ENCODE measurements at regions not wholly inside any gene's neighbourhood (a gene's known extent, or its start where the extent isn't known, plus 50 kb on each side); places are given as distances from the start of the nearest gene placed in this dataset.

DNA sequence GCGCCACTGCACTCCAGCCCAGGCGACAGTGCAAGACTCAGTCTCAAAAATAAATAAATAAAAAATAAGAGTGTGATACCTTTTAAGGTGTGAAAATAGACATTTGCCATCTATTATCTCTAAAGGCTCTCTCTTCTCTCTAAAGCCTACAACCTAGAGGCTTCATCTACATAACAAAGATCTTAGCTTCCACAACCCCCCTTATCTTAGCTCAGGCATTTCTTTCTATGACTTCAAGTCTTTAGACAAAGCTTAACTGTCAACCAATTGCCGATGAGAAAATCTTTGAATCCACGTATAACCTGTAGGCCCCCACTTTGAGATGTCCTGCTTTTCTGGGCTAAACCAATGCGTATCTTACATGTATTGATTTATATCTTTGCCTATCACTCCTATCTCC, 64.9 kb upstream of the ADAMTS19 start:
- TF ChIP-seq POLR2A (IDR thresholded peaks at IDR 0.05; ENCODE audit: borderline replicate concordance, extremely low read depth, insufficient read depth, insufficient read length) (no peak), ZNF274 (IDR thresholded peaks at IDR 0.05; ENCODE audit: low read depth, low read length) (no peak), SIN3A (IDR thresholded peaks at IDR 0.05; ENCODE audit: low read depth) (no peak), ELF1 (IDR thresholded peaks at IDR 0.05; ENCODE audit: borderline replicate concordance, low read depth) (no peak), RAD21 (IDR thresholded peaks at IDR 0.05; ENCODE audit: low read depth) (no peak), TCF7L2 (IDR thresholded peaks at IDR 0.05; ENCODE audit: borderline replicate concordance, extremely low read depth, insufficient read depth, insufficient read length) (no peak), EZH2 (IDR thresholded peaks at IDR 0.05) (no peak)
- TF ChIP-seq, protein P1, sequence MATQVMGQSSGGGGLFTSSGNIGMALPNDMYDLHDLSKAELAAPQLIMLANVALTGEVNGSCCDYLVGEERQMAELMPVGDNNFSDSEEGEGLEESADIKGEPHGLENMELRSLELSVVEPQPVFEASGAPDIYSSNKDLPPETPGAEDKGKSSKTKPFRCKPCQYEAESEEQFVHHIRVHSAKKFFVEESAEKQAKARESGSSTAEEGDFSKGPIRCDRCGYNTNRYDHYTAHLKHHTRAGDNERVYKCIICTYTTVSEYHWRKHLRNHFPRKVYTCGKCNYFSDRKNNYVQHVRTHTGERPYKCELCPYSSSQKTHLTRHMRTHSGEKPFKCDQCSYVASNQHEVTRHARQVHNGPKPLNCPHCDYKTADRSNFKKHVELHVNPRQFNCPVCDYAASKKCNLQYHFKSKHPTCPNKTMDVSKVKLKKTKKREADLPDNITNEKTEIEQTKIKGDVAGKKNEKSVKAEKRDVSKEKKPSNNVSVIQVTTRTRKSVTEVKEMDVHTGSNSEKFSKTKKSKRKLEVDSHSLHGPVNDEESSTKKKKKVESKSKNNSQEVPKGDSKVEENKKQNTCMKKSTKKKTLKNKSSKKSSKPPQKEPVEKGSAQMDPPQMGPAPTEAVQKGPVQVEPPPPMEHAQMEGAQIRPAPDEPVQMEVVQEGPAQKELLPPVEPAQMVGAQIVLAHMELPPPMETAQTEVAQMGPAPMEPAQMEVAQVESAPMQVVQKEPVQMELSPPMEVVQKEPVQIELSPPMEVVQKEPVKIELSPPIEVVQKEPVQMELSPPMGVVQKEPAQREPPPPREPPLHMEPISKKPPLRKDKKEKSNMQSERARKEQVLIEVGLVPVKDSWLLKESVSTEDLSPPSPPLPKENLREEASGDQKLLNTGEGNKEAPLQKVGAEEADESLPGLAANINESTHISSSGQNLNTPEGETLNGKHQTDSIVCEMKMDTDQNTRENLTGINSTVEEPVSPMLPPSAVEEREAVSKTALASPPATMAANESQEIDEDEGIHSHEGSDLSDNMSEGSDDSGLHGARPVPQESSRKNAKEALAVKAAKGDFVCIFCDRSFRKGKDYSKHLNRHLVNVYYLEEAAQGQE (IDR thresholded peaks at IDR 0.05; ENCODE audit: low read depth): no peak
- TF ChIP-seq, protein P2, sequence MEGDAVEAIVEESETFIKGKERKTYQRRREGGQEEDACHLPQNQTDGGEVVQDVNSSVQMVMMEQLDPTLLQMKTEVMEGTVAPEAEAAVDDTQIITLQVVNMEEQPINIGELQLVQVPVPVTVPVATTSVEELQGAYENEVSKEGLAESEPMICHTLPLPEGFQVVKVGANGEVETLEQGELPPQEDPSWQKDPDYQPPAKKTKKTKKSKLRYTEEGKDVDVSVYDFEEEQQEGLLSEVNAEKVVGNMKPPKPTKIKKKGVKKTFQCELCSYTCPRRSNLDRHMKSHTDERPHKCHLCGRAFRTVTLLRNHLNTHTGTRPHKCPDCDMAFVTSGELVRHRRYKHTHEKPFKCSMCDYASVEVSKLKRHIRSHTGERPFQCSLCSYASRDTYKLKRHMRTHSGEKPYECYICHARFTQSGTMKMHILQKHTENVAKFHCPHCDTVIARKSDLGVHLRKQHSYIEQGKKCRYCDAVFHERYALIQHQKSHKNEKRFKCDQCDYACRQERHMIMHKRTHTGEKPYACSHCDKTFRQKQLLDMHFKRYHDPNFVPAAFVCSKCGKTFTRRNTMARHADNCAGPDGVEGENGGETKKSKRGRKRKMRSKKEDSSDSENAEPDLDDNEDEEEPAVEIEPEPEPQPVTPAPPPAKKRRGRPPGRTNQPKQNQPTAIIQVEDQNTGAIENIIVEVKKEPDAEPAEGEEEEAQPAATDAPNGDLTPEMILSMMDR (IDR thresholded peaks at IDR 0.05 in 2 of 3, conservative IDR thresholded peaks at IDR 0.05 in 1 of 3; ENCODE audit: borderline replicate concordance in 1 of 3, insufficient read depth in 1 of 3, low read depth in 2 of 3, low read length in 2 of 3): no peak
- TF ChIP-seq, protein P3, sequence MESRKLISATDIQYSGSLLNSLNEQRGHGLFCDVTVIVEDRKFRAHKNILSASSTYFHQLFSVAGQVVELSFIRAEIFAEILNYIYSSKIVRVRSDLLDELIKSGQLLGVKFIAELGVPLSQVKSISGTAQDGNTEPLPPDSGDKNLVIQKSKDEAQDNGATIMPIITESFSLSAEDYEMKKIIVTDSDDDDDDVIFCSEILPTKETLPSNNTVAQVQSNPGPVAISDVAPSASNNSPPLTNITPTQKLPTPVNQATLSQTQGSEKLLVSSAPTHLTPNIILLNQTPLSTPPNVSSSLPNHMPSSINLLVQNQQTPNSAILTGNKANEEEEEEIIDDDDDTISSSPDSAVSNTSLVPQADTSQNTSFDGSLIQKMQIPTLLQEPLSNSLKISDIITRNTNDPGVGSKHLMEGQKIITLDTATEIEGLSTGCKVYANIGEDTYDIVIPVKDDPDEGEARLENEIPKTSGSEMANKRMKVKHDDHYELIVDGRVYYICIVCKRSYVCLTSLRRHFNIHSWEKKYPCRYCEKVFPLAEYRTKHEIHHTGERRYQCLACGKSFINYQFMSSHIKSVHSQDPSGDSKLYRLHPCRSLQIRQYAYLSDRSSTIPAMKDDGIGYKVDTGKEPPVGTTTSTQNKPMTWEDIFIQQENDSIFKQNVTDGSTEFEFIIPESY (IDR thresholded peaks at IDR 0.05; ENCODE audit: extremely low read depth, insufficient replicate concordance, low read length): no peak
